B cell (primary cell): ENCODE measurements at regions not wholly inside any gene's neighbourhood (a gene's known extent, or its start where the extent isn't known, plus 50 kb on each side); places are given as distances from the start of the nearest gene placed in this dataset.

ENCODE experiments used
- CTCF ChIP-seq: fragments of 200-600 bp; IDR thresholded peaks from one replicate; pipeline ENCODE4 v1.8.0; 2022; ENCODE audit warnings: antibody characterized with exemption, mild to moderate bottlenecking
- EZH2 ChIP-seq: IDR thresholded peaks from 2 replicates; pipeline ENCODE4 v1.6.1; 2012; ENCODE audit warnings: borderline replicate concordance, low read depth, mild to moderate bottlenecking, moderate library complexity, low read length; ENCODE audit not compliant: insufficient read depth, poor library complexity, severe bottlenecking

DNA sequence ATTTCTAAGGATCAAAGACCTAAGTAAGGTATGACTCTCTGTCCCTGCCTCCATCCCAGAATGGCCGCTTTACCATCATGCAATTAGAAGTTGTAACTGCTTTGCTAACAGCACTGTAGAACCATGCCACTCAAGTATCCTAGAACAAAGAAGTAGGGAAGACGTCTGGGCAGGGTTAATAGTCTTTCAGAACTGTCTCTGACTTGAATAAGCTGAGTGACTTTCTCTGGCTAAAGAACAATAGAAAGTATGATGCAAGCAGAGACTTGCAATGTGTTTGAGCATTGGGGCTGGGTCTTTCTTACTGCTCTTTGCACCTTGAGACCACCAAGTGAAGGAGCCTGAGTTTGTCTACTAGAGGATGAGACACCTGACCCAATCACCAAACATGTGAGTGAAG, 279.6 kb upstream of the JAG1 start:
- TF ChIP-seq EZH2 (no peak), CTCF (no peak)
